ENCODE measurements at regions not wholly inside any gene's neighbourhood (a gene's known extent, or its start where the extent isn't known, plus 50 kb on each side); places are given as distances from the start of the nearest gene placed in this dataset.

DNA sequence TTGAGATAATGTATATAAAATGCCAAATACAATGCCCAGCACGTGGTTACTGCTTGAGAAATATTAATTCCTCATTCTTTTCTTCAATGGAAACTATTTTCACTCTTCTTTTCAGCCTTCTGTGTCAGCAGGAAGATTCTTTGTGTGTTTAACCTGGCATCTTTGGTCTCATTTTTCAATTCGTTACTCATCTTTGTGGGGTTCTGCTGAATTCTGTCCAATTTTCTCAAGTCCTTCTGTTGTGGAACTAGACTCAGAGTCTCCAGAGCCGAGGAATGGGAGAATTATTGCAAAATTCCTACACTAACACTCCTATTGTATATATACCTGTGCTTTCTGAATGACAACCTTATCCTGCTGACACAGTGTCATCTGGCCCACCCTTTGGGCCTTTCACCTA is 96.8 kb upstream of the RGMA start:
- TF ChIP-seq, protein P1, sequence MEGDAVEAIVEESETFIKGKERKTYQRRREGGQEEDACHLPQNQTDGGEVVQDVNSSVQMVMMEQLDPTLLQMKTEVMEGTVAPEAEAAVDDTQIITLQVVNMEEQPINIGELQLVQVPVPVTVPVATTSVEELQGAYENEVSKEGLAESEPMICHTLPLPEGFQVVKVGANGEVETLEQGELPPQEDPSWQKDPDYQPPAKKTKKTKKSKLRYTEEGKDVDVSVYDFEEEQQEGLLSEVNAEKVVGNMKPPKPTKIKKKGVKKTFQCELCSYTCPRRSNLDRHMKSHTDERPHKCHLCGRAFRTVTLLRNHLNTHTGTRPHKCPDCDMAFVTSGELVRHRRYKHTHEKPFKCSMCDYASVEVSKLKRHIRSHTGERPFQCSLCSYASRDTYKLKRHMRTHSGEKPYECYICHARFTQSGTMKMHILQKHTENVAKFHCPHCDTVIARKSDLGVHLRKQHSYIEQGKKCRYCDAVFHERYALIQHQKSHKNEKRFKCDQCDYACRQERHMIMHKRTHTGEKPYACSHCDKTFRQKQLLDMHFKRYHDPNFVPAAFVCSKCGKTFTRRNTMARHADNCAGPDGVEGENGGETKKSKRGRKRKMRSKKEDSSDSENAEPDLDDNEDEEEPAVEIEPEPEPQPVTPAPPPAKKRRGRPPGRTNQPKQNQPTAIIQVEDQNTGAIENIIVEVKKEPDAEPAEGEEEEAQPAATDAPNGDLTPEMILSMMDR (IDR thresholded peaks at IDR 0.05), result no peak
- TF ChIP-seq POLR2AphosphoS5 (IDR thresholded peaks at IDR 0.05), result no peak
